ENCODE measurements at regions not wholly inside any gene's neighbourhood (a gene's known extent, or its start where the extent isn't known, plus 50 kb on each side); places are given as distances from the start of the nearest gene placed in this dataset.

- TF ChIP-seq EZH2 (IDR thresholded peaks at IDR 0.05; ENCODE audit: borderline replicate concordance, low read depth, low read length, severe bottlenecking) (no peak), POLR2A (IDR thresholded peaks at IDR 0.05; ENCODE audit: low read depth, low read length) (no peak), JUN (IDR thresholded peaks at IDR 0.05; ENCODE audit: borderline replicate concordance, insufficient read depth, insufficient read length, low read depth) (no peak), FOS (IDR thresholded peaks at IDR 0.05; ENCODE audit: borderline replicate concordance, insufficient read depth, low read length) (no peak), MAX (IDR thresholded peaks at IDR 0.05; ENCODE audit: insufficient read depth, insufficient read length) (no peak), POLR2AphosphoS5 (IDR thresholded peaks at IDR 0.05; ENCODE audit: insufficient read depth, low read depth, low read length) (no peak)
- TF ChIP-seq, protein P1, sequence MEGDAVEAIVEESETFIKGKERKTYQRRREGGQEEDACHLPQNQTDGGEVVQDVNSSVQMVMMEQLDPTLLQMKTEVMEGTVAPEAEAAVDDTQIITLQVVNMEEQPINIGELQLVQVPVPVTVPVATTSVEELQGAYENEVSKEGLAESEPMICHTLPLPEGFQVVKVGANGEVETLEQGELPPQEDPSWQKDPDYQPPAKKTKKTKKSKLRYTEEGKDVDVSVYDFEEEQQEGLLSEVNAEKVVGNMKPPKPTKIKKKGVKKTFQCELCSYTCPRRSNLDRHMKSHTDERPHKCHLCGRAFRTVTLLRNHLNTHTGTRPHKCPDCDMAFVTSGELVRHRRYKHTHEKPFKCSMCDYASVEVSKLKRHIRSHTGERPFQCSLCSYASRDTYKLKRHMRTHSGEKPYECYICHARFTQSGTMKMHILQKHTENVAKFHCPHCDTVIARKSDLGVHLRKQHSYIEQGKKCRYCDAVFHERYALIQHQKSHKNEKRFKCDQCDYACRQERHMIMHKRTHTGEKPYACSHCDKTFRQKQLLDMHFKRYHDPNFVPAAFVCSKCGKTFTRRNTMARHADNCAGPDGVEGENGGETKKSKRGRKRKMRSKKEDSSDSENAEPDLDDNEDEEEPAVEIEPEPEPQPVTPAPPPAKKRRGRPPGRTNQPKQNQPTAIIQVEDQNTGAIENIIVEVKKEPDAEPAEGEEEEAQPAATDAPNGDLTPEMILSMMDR (IDR thresholded peaks at IDR 0.05; ENCODE audit: extremely low read depth in 1 of 2, insufficient read depth in 1 of 2, low read depth in 1 of 2, low read length in 2 of 2): no peak
Observed at GRCh38 chr4:18570370-18570769, 548.8 kb upstream of the LCORL start.

Data from endothelial cell of umbilical vein (primary cell).